ENCODE measurements at regions not wholly inside any gene's neighbourhood (a gene's known extent, or its start where the extent isn't known, plus 50 kb on each side); places are given as distances from the start of the nearest gene placed in this dataset.

DNA sequence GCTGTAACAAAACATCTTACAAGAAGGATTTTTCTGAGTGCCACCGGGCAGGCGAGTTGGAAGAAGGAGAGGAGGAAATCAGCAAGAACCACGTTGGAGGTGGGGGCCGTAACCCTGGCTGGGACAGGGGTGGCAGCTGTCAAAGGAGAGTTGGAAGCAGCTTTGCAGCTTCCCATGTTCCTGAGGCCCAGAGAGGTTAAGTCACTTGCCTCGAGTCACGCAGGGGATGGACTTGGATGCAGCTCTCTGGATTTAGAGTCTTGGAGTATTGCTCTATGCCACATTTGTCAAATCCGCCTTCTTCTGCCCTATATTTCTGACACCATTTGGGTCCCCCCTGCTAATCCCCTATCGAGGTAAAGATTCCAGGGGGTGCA is 83.0 kb upstream of the CIBAR2 start:
- Mint-ChIP-seq H3K4me3 (ENCODE audit: unreplicated experiment) (no peak overlapping the region), H3K27me3 (ENCODE audit: unreplicated experiment) (peaks cover 5% of the 10 kb centered on the region), H3K9me3 (ENCODE audit: unreplicated experiment) (no peaks in the 10 kb centered on the region), H3K4me1 (ENCODE audit: unreplicated experiment) (peaks cover 5% of the 10 kb centered on the region), H3K27ac (ENCODE audit: unreplicated experiment) (no peak overlapping the region), H3K36me3 (ENCODE audit: low read depth, unreplicated experiment) (no peaks in the 10 kb centered on the region)
- TF ChIP-seq, protein P1, sequence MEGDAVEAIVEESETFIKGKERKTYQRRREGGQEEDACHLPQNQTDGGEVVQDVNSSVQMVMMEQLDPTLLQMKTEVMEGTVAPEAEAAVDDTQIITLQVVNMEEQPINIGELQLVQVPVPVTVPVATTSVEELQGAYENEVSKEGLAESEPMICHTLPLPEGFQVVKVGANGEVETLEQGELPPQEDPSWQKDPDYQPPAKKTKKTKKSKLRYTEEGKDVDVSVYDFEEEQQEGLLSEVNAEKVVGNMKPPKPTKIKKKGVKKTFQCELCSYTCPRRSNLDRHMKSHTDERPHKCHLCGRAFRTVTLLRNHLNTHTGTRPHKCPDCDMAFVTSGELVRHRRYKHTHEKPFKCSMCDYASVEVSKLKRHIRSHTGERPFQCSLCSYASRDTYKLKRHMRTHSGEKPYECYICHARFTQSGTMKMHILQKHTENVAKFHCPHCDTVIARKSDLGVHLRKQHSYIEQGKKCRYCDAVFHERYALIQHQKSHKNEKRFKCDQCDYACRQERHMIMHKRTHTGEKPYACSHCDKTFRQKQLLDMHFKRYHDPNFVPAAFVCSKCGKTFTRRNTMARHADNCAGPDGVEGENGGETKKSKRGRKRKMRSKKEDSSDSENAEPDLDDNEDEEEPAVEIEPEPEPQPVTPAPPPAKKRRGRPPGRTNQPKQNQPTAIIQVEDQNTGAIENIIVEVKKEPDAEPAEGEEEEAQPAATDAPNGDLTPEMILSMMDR (IDR thresholded peaks at IDR 0.05; ENCODE audit: unreplicated experiment), result no peak
- no peak for DNase-seq (ENCODE audit: low spot score)

DNA sequence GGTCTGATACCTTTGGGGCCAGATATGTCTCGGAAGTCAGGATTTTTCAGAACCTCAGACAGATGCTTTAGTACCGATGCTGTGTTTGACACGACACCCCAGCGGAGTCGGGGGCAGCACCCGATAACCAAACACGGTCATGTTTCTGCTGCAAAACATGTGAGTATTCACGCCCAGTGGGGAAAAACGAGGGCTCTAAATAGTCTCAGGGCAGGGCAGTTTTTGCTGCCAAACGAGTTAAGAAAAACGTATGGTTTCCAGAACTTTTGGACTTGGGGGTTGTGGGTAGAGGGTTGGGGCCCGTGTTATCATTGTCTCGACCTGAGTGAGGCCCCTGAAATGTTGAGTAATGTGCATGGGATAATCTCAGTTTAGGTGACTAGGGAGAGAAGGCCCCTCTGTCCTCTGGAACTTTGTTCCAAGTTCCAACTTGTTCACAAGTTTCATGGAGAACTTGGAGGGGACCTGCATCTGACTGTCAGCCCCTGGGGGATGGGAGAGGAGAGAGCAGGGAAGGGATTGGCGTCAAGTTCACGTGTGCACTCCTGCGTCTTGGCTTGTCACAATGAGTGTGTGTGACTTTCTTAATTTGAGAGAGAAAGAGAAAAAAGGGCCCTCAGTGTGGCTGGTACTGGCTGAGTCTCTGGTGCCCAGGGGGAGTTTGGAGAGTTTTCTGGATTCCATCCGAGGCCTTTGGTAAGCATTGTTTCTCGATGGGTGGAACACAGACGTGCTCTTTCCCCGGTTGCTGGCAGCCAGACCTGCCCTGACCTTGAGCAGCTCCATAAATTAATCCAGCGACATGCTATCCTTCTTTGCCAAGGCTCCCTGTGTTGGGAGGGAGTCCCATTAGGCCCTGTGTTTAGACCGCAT is 83.9 kb upstream of the CIBAR2 start:
- Mint-ChIP-seq H3K27me3 (ENCODE audit: unreplicated experiment) (peaks cover 5% of the 10 kb centered on the region), H3K9me3 (ENCODE audit: unreplicated experiment) (no peaks in the 10 kb centered on the region), H3K4me1 (ENCODE audit: unreplicated experiment) (peaks cover 5% of the 10 kb centered on the region), H3K27ac (ENCODE audit: unreplicated experiment) (no peak overlapping the region), H3K36me3 (ENCODE audit: low read depth, unreplicated experiment) (no peaks in the 10 kb centered on the region), H3K4me3 (ENCODE audit: unreplicated experiment) (no peak overlapping the region)
- TF ChIP-seq, protein P1 (IDR thresholded peaks at IDR 0.05; ENCODE audit: unreplicated experiment), result no peak
- DNase-seq (ENCODE audit: low spot score), result no peak

DNA sequence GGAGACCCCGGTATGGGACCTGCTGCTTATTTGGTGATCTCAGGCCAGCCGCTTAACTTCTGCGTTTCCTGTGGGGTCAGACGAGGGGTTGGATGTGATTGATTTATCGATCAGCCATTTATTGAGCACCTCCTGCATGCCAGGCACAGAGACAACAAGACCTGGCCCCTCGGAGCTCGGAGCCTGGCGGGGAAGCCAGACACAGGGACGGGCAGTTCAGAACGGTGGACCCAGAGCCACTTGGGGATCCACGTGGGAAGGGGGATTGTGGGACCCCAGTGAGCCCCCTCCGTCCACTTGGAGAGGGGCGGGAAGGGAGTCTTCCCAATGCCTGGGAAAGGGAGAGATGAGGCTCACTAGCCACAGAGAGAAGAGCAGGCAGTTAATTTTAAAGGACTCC is 84.7 kb upstream of the CIBAR2 start:
- Mint-ChIP-seq H3K4me1 (ENCODE audit: unreplicated experiment) (peaks cover 5% of the 10 kb centered on the region), H3K27ac (ENCODE audit: unreplicated experiment) (no peak overlapping the region), H3K4me3 (ENCODE audit: unreplicated experiment) (no peak overlapping the region), H3K27me3 (ENCODE audit: unreplicated experiment) (peaks cover 7% of the 10 kb centered on the region), H3K36me3 (ENCODE audit: low read depth, unreplicated experiment) (no peaks in the 10 kb centered on the region), H3K9me3 (ENCODE audit: unreplicated experiment) (no peaks in the 10 kb centered on the region)
- TF ChIP-seq, protein P1 (IDR thresholded peaks at IDR 0.05; ENCODE audit: unreplicated experiment), result no peak
- DNase-seq (ENCODE audit: low spot score), result no peak

DNA sequence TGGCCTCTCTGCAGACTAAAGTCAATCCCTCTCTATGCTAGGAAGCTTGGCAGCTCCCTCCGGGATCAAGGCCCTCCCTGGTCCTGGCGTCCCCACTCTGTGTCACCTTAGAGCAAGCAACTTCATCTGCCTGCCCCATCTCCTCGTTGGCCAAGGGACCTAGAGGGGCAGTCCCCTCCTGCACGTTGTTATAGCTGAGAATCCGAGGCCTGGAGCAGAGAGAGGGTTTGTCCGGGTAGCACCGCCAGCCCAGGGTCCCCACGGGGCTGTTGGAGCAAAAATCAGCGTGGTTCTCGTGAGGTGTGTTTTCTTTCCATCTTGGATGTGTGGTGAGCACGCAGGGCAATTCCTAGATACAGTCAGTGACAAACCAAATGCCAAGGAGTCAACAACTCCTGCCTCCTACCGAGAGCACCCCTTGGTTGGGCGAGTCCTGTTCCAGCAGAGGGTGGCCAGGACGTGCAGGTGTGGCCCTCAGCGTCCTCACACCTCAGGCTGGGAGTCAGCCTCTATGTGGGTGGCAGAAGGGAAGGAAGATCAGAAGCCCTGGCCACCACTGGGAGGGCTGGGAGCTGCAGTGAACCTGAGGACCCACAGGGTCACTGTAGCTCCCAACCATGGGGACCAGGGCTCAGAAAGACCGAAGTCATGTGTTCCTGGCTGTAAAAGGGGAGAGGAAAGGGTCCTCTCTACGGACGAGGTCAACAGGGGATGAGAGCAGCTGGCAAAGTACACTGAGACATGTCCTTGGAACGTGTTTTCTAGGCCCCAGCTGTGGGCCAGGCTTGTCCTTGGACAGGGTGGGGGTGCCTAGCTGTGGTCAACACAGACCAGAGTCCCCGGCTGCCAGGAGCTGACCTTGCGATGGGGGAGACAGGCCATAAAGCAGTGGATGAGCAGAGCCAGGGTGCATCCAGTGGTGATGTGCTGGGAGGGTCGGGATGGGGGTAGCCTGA is 85.6 kb upstream of the CIBAR2 start:
- no peak for DNase-seq (ENCODE audit: low spot score)
- TF ChIP-seq, protein P1 (IDR thresholded peaks at IDR 0.05; ENCODE audit: unreplicated experiment), result no peak
- Mint-ChIP-seq H3K36me3 (ENCODE audit: low read depth, unreplicated experiment) (no peaks in the 10 kb centered on the region), H3K27ac (ENCODE audit: unreplicated experiment) (no peak overlapping the region), H3K4me3 (ENCODE audit: unreplicated experiment) (no peak overlapping the region), H3K27me3 (ENCODE audit: unreplicated experiment) (peaks cover 7% of the 10 kb centered on the region), H3K4me1 (ENCODE audit: unreplicated experiment) (peaks cover 5% of the 10 kb centered on the region), H3K9me3 (ENCODE audit: unreplicated experiment) (no peaks in the 10 kb centered on the region)

All from endothelial cell (in vitro differentiated cells).